ENCODE measurements at regions not wholly inside any gene's neighbourhood (a gene's known extent, or its start where the extent isn't known, plus 50 kb on each side); places are given as distances from the start of the nearest gene placed in this dataset.

- intact Hi-C loops (cut with DNase I; ENCODE audit: low total_unique reads) (no loop called here), in situ Hi-C loops (cut with MboI; ENCODE audit: low pct_ligation_motif_present in 1 of 4, low pct_unique_long_range_greater_than_20kb in 1 of 4, low sequenced_read_pairs in 3 of 4) (no loop called here)
- DNase-seq: no peak
- peaks cover 0 to 7% of the 10 kb centered on the region in 2 donors for H3K9me3 ChIP-seq
- H3K4me3 ChIP-seq: no peak overlapping the region
- 25 to 49% methylated on average over 1 of the region's 1 CpG for WGBS, 2 donors (ENCODE audit: low coverage in 1 of 2)
- TF ChIP-seq POLR2AphosphoS5 (IDR thresholded peaks at IDR 0.05) (no peak), EP300 (IDR thresholded peaks at IDR 0.05; ENCODE audit: low read depth) (no peak), POLR2A (IDR thresholded peaks at IDR 0.05) (no peak)
- TF ChIP-seq, protein P1, sequence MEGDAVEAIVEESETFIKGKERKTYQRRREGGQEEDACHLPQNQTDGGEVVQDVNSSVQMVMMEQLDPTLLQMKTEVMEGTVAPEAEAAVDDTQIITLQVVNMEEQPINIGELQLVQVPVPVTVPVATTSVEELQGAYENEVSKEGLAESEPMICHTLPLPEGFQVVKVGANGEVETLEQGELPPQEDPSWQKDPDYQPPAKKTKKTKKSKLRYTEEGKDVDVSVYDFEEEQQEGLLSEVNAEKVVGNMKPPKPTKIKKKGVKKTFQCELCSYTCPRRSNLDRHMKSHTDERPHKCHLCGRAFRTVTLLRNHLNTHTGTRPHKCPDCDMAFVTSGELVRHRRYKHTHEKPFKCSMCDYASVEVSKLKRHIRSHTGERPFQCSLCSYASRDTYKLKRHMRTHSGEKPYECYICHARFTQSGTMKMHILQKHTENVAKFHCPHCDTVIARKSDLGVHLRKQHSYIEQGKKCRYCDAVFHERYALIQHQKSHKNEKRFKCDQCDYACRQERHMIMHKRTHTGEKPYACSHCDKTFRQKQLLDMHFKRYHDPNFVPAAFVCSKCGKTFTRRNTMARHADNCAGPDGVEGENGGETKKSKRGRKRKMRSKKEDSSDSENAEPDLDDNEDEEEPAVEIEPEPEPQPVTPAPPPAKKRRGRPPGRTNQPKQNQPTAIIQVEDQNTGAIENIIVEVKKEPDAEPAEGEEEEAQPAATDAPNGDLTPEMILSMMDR (IDR thresholded peaks at IDR 0.05): no peak
- no peaks in the 10 kb centered on the region for H3K27me3 ChIP-seq
- H3K4me1 ChIP-seq: no peaks in the 10 kb centered on the region
- no peaks in the 10 kb centered on the region for H3K36me3 ChIP-seq
- H3K27ac ChIP-seq: no peak overlapping the region
These were observed 279.4 kb downstream of the PTGER3 start for GRCh38 chr1:70768216-70768615.

GRCh38 chr1:70778056-70778762 is 269.4 kb downstream of the PTGER3 start:
- DNase-seq: no peak
- in situ Hi-C loops (cut with MboI; ENCODE audit: low pct_ligation_motif_present in 1 of 4, low pct_unique_long_range_greater_than_20kb in 1 of 4, low sequenced_read_pairs in 3 of 4) (no loop called here), intact Hi-C loops (cut with DNase I; ENCODE audit: low total_unique reads) (no loop called here)
- Histone ChIP-seq H3K4me3 (no peak overlapping the region), H3K4me1 (no peaks in the 10 kb centered on the region), H3K27me3 (no peaks in the 10 kb centered on the region), H3K36me3 (no peaks in the 10 kb centered on the region), H3K9me3 (no peaks in the 10 kb centered on the region), H3K27ac (no peak overlapping the region)
- WGBS, 2 donors (ENCODE audit: low coverage in 1 of 2): 70 to 77% methylated on average over 2 of the region's 2 CpGs
- TF ChIP-seq POLR2A (IDR thresholded peaks at IDR 0.05): no peak
- TF ChIP-seq, protein P1 (IDR thresholded peaks at IDR 0.05): no peak
- no peak for TF ChIP-seq POLR2AphosphoS5 (IDR thresholded peaks at IDR 0.05)
- TF ChIP-seq EP300 (IDR thresholded peaks at IDR 0.05; ENCODE audit: low read depth): no peak

GRCh38 chr1:70778934-70779333 is 268.7 kb downstream of the PTGER3 start:
- H3K9me3 ChIP-seq: no peaks in the 10 kb centered on the region
- intact Hi-C loops (cut with DNase I; ENCODE audit: low total_unique reads): no loop called here
- H3K36me3 ChIP-seq: no peaks in the 10 kb centered on the region
- TF ChIP-seq, protein P1 (IDR thresholded peaks at IDR 0.05): no peak
- 66 to 86% methylated on average over 1 of the region's 1 CpG for WGBS, 2 donors (ENCODE audit: low coverage in 1 of 2)
- no peak overlapping the region for H3K4me3 ChIP-seq
- H3K27me3 ChIP-seq: no peaks in the 10 kb centered on the region
- in situ Hi-C loops (cut with MboI; ENCODE audit: low pct_ligation_motif_present in 1 of 4, low pct_unique_long_range_greater_than_20kb in 1 of 4, low sequenced_read_pairs in 3 of 4): no loop called here
- H3K4me1 ChIP-seq: no peaks in the 10 kb centered on the region
- no peak for DNase-seq
- no peak overlapping the region for H3K27ac ChIP-seq

GRCh38 chr1:70779571-70779970 is 268.0 kb downstream of the PTGER3 start:
- H3K27me3 ChIP-seq: no peaks in the 10 kb centered on the region
- H3K27ac ChIP-seq: no peak overlapping the region
- H3K9me3 ChIP-seq: no peaks in the 10 kb centered on the region
- no peaks in the 10 kb centered on the region for H3K4me1 ChIP-seq
- H3K36me3 ChIP-seq: no peaks in the 10 kb centered on the region
- WGBS, 2 donors (ENCODE audit: low coverage in 1 of 2): 63% methylated on average over 3 of the region's 3 CpGs; no CpG with 5 or more reads in 1 of the 2 donors
- in situ Hi-C loops (cut with MboI; ENCODE audit: low pct_ligation_motif_present in 1 of 4, low pct_unique_long_range_greater_than_20kb in 1 of 4, low sequenced_read_pairs in 3 of 4) (no loop called here), intact Hi-C loops (cut with DNase I; ENCODE audit: low total_unique reads) (no loop called here)
- H3K4me3 ChIP-seq: no peak overlapping the region
- no peak for DNase-seq
- TF ChIP-seq, protein P1 (IDR thresholded peaks at IDR 0.05): no peak
- TF ChIP-seq POLR2AphosphoS5 (IDR thresholded peaks at IDR 0.05): no peak
